ENCODE measurements at regions not wholly inside any gene's neighbourhood (a gene's known extent, or its start where the extent isn't known, plus 50 kb on each side); places are given as distances from the start of the nearest gene placed in this dataset.

DNA sequence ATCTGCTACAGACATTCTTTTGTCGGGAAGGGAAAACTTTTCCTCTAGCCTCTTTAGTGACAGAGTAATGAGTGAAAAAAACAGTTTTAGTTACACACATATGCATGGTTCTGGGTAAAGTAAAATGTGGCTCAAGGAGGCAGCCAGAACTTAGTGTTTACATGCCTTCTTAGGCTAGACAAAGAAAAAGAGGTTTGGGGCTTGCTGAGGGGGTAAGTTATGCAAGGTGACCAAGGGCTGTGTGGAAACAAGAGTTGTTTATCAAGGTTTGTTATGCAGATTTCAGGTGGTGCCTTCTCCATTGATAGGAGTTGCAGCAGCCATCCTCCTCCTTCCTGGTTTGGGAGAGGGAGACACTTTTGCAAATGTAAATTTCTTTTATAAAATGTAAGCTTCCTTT, 66.5 kb upstream of the RAB3GAP2 start:
- Histone ChIP-seq H3K9me3 (ENCODE audit: low read length) (no peaks in the 10 kb centered on the region), H3K79me2 (ENCODE audit: insufficient read depth, low read depth, low read length) (no peaks in the 10 kb centered on the region), H3K4me1 (ENCODE audit: insufficient read depth, low read length, poor library complexity, severe bottlenecking) (no peaks in the 10 kb centered on the region), H3K4me2 (ENCODE audit: low read length) (no peak overlapping the region), H3K4me3 (ENCODE audit: low read depth, low read length, poor library complexity, severe bottlenecking) (no peak overlapping the region), H3K9me2 (ENCODE audit: insufficient read depth, low read length) (no peaks in the 10 kb centered on the region), H2AFZ (ENCODE audit: low read length) (no peak overlapping the region), H3K36me3 (ENCODE audit: insufficient read depth, low read length) (no peaks in the 10 kb centered on the region), H4K20me1 (ENCODE audit: insufficient read depth, low read length) (no peaks in the 10 kb centered on the region), H3K27ac (ENCODE audit: low read depth, low read length, poor library complexity, severe bottlenecking) (no peak overlapping the region)
- ChIA-PET POLR2A (interaction anchor here (0.6 to 1.1 kb wide), 4 partner anchors 11 to 62 kb away, joined by 3 to 5 read pairs (median 4); no protein-coding TSS in a partner anchor), CTCF (ENCODE audit: unreplicated experiment) (no interaction called here)
- no TSS peak for BruUV-seq (replicated peaks)
- no peak for DNase-seq (ENCODE audit: low spot score)
- TF ChIP-seq, protein P1, sequence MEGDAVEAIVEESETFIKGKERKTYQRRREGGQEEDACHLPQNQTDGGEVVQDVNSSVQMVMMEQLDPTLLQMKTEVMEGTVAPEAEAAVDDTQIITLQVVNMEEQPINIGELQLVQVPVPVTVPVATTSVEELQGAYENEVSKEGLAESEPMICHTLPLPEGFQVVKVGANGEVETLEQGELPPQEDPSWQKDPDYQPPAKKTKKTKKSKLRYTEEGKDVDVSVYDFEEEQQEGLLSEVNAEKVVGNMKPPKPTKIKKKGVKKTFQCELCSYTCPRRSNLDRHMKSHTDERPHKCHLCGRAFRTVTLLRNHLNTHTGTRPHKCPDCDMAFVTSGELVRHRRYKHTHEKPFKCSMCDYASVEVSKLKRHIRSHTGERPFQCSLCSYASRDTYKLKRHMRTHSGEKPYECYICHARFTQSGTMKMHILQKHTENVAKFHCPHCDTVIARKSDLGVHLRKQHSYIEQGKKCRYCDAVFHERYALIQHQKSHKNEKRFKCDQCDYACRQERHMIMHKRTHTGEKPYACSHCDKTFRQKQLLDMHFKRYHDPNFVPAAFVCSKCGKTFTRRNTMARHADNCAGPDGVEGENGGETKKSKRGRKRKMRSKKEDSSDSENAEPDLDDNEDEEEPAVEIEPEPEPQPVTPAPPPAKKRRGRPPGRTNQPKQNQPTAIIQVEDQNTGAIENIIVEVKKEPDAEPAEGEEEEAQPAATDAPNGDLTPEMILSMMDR (conservative IDR thresholded peaks at IDR 0.05; ENCODE audit: low read length) = no peak
- no peak for TF ChIP-seq EZH2phosphoT487 (IDR thresholded peaks at IDR 0.05; ENCODE audit: borderline replicate concordance, low read depth, low read length)
- intact Hi-C loops (cut with micrococcal nuclease; ENCODE audit: unreplicated experiment) = no loop called here

DNA sequence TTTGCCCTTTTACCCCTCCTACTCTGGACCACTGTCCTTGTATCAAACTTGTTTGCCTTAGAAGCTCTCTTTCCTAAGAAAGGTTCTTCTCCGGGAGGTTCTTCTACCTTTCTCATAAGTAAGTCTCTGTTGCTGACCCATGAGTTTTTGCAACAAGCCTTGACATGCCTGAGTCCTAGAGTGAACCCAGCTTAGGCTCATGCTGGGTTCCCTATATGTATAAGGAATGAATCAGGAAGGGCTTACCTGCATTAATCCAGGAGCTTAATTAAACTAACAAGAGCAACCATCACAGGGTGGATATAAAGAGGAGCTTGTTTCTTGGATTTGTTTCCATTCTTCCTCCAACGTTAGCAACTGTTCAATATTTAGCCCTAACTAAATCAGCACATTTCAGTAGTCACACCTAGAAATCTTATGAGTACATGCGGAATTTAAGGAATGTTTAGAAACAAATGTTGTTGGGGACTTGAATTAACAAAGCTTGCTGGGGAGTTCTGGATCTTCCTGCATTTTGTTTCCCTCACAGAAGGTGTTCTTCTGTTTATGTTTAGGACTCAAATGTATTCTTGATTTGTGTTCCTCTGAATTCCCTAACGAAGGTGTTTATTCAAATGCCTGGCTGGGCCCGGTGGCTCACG, 64.3 kb upstream of the RAB3GAP2 start:
- CTCF ChIA-PET (ENCODE audit: unreplicated experiment) = no interaction called here
- no peaks in the 10 kb centered on the region for H3K9me3 ChIP-seq (ENCODE audit: low read length)
- H3K4me1 ChIP-seq (ENCODE audit: insufficient read depth, low read length, poor library complexity, severe bottlenecking) = no peaks in the 10 kb centered on the region
- no peaks in the 10 kb centered on the region for H3K36me3 ChIP-seq (ENCODE audit: insufficient read depth, low read length)
- no peak overlapping the region for H2AFZ ChIP-seq (ENCODE audit: low read length)
- H3K9me2 ChIP-seq (ENCODE audit: insufficient read depth, low read length) = no peaks in the 10 kb centered on the region
- no peaks in the 10 kb centered on the region for H3K79me2 ChIP-seq (ENCODE audit: insufficient read depth, low read depth, low read length)
- BruUV-seq (replicated peaks) = no TSS peak
- TF ChIP-seq, protein P1 (conservative IDR thresholded peaks at IDR 0.05; ENCODE audit: low read length) = no peak
- TF ChIP-seq EZH2phosphoT487 (IDR thresholded peaks at IDR 0.05; ENCODE audit: borderline replicate concordance, low read depth, low read length) = no peak
- no peak overlapping the region for H3K4me3 ChIP-seq (ENCODE audit: low read depth, low read length, poor library complexity, severe bottlenecking)
- DNase-seq (ENCODE audit: low spot score) = no peak
- intact Hi-C loops (cut with micrococcal nuclease; ENCODE audit: unreplicated experiment) = no loop called here
- POLR2A ChIA-PET = no interaction called here
- no peak overlapping the region for H3K27ac ChIP-seq (ENCODE audit: low read depth, low read length, poor library complexity, severe bottlenecking)
- no peak overlapping the region for H3K4me2 ChIP-seq (ENCODE audit: low read length)
- no peaks in the 10 kb centered on the region for H4K20me1 ChIP-seq (ENCODE audit: insufficient read depth, low read length)

DNA sequence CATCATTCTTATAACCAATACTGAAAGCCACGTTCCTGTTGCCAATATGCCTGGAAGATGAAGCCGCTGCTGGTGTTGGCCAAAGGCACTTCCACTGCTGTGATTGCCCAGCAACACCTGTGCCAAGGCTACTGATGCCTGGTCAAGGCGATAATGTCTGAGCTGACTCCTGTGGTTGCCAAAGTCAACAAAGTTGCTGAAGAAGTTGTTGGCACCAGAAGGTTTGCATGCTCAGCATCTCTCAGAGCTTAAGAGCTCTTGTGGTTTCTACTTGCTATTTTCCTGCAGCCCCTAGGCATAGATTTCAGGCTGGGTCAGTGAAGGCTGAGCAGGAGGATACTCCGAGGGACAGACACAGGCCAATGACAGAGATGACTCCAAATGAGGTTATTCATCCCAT, 63.4 kb upstream of the RAB3GAP2 start:
- TF ChIP-seq, protein P1 (conservative IDR thresholded peaks at IDR 0.05; ENCODE audit: low read length) = no peak
- TF ChIP-seq EZH2phosphoT487 (IDR thresholded peaks at IDR 0.05; ENCODE audit: borderline replicate concordance, low read depth, low read length) = no peak
- Histone ChIP-seq H3K79me2 (ENCODE audit: insufficient read depth, low read depth, low read length) (no peaks in the 10 kb centered on the region), H3K36me3 (ENCODE audit: insufficient read depth, low read length) (no peaks in the 10 kb centered on the region), H3K4me1 (ENCODE audit: insufficient read depth, low read length, poor library complexity, severe bottlenecking) (no peaks in the 10 kb centered on the region), H3K9me3 (ENCODE audit: low read length) (no peaks in the 10 kb centered on the region), H3K4me3 (ENCODE audit: low read depth, low read length, poor library complexity, severe bottlenecking) (no peak overlapping the region), H4K20me1 (ENCODE audit: insufficient read depth, low read length) (no peaks in the 10 kb centered on the region), H3K9me2 (ENCODE audit: insufficient read depth, low read length) (no peaks in the 10 kb centered on the region), H3K4me2 (ENCODE audit: low read length) (no peak overlapping the region), H2AFZ (ENCODE audit: low read length) (no peak overlapping the region), H3K27ac (ENCODE audit: low read depth, low read length, poor library complexity, severe bottlenecking) (no peak overlapping the region)
- intact Hi-C loops (cut with micrococcal nuclease; ENCODE audit: unreplicated experiment) = no loop called here
- no peak for DNase-seq (ENCODE audit: low spot score)
- BruUV-seq (replicated peaks) = no TSS peak
- CTCF ChIA-PET (ENCODE audit: unreplicated experiment) = no interaction called here
- POLR2A ChIA-PET = no interaction called here

All from OCI-LY7 (cell line).